Head of caudate nucleus (tissue), 42 donors: ENCODE measurements at regions not wholly inside any gene's neighbourhood (a gene's known extent, or its start where the extent isn't known, plus 50 kb on each side); places are given as distances from the start of the nearest gene placed in this dataset.

ENCODE experiments used
- DNase-seq, 42 donors: peaks; one replicate each; pipeline versions ENCODE4 v3.0.0 to v3.0.0-alpha.2; 2020 to 2021; ENCODE audit warnings: mixed read lengths in 7 of 42
- intact Hi-C: fragments of 100-400 bp; cut with DNase I; formaldehyde crosslinking; loops from one replicate; pipeline ENCODE4 v1.15.0; 2022

GRCh38 chr16:85245307-85246172, 133.3 kb upstream of the CIBAR2 start:
- DNase-seq, result peak; percentile 33 to 84 (median 64)
- intact Hi-C loops, result loop anchor here (10.0 kb wide), 1 partner anchor 131 kb away; the partner anchor contains the start of gene CIBAR2

- DNase-seq, result no peak
- intact Hi-C loops, result loop anchor here (10.0 kb wide), 1 partner anchor 132 kb away; the partner anchor contains the start of gene CIBAR2
Observed at GRCh38 chr16:85246473-85246872, 134.2 kb upstream of the CIBAR2 start.

GRCh38 chr16:85246973-85247372, 134.7 kb upstream of the CIBAR2 start:
- no peak for DNase-seq

GRCh38 chr16:85248342-85248741, 136.1 kb upstream of the CIBAR2 start:
- intact Hi-C loops, result loop anchor here (10.0 kb wide), 1 partner anchor 134 kb away; the partner anchor contains the start of gene CIBAR2
- DNase-seq, result no peak

More at GRCh38 chr16:85246973-85247372, 134.7 kb upstream of the CIBAR2 start:
- intact Hi-C loops, result loop anchor here (10.0 kb wide), 1 partner anchor 132 kb away; the partner anchor contains the start of gene CIBAR2

- intact Hi-C loops, result loop anchor here (10.0 kb wide), 1 partner anchor 134 kb away; the partner anchor contains the start of gene CIBAR2
- DNase-seq, result no peak
Observed at GRCh38 chr16:85248857-85249256, 136.6 kb upstream of the CIBAR2 start.

GRCh38 chr16:85249418-85250146, 137.3 kb upstream of the CIBAR2 start:
- intact Hi-C loops, result loop anchor here (10.0 kb wide), 1 partner anchor 135 kb away; the partner anchor contains the start of gene CIBAR2
- peak in 34 of 42 donors; percentile 12 to 62 (median 46) for DNase-seq

- peak in 20 of 42 donors; percentile 5 to 69 (median 43) for DNase-seq
- intact Hi-C loops, result no loop called here
Observed at GRCh38 chr16:85250147-85250463, 137.8 kb upstream of the CIBAR2 start.

- intact Hi-C loops, result no loop called here
- DNase-seq, result no peak
Observed at GRCh38 chr16:85250609-85251223, 138.4 kb upstream of the CIBAR2 start.

GRCh38 chr16:85251225-85251760, 139.0 kb upstream of the CIBAR2 start:
- no peak for DNase-seq

GRCh38 chr16:85252014-85252413, 139.7 kb upstream of the CIBAR2 start:
- no peak for DNase-seq
- intact Hi-C loops, result no loop called here

More at GRCh38 chr16:85251225-85251760, 139.0 kb upstream of the CIBAR2 start:
- intact Hi-C loops, result no loop called here

GRCh38 chr16:85252461-85252860, 140.2 kb upstream of the CIBAR2 start:
- DNase-seq, result no peak
- intact Hi-C loops, result no loop called here

- peak in 41 of 42 donors; percentile 49 to 88 (median 74) for DNase-seq
- intact Hi-C loops, result no loop called here
Observed at GRCh38 chr16:85253084-85253941, 141.0 kb upstream of the CIBAR2 start.

GRCh38 chr16:85254051-85254450, 141.8 kb upstream of the CIBAR2 start:
- intact Hi-C loops, result no loop called here
- DNase-seq, result no peak

- intact Hi-C loops, result no loop called here
- DNase-seq, result no peak
Observed at GRCh38 chr16:85254921-85255320, 142.6 kb upstream of the CIBAR2 start.

- intact Hi-C loops, result no loop called here
- DNase-seq, result no peak
Observed at GRCh38 chr16:85255777-85256176, 143.5 kb upstream of the CIBAR2 start.

GRCh38 chr16:85256190-85256739, 144.0 kb upstream of the CIBAR2 start:
- intact Hi-C loops, result no loop called here
- DNase-seq, result no peak

- intact Hi-C loops, result no loop called here
- no peak for DNase-seq
Observed at GRCh38 chr16:85257483-85257882, 145.2 kb upstream of the CIBAR2 start.

- intact Hi-C loops, result no loop called here
Observed at GRCh38 chr16:85258166-85258565, 145.9 kb upstream of the CIBAR2 start.

More at GRCh38 chr16:85258166-85258565, 145.9 kb upstream of the CIBAR2 start:
- DNase-seq, result no peak
